ENCODE measurements at regions not wholly inside any gene's neighbourhood (a gene's known extent, or its start where the extent isn't known, plus 50 kb on each side); places are given as distances from the start of the nearest gene placed in this dataset.

- DNase-seq: no peak
- H3K36me3 ChIP-seq: no peaks in the 10 kb centered on the region
- H3K4me1 ChIP-seq: no peaks in the 10 kb centered on the region
- no peaks in the 10 kb centered on the region for H3K27me3 ChIP-seq
- intact Hi-C loops (cut with DNase I; ENCODE audit: low total_unique reads): no loop called here
- TF ChIP-seq CTCF (IDR thresholded peaks at IDR 0.05): no peak
- no peak for TF ChIP-seq POLR2AphosphoS5 (IDR thresholded peaks at IDR 0.05)
- no peak for TF ChIP-seq EP300 (IDR thresholded peaks at IDR 0.05; ENCODE audit: low read depth)
- TF ChIP-seq POLR2A (IDR thresholded peaks at IDR 0.05): no peak
- 77 to 79% methylated on average over 6 of the region's 6 CpGs for WGBS, 2 donors (ENCODE audit: low coverage in 1 of 2)
- H3K4me3 ChIP-seq: no peak overlapping the region
- H3K27ac ChIP-seq: no peak overlapping the region
- in situ Hi-C loops (cut with MboI; ENCODE audit: low pct_ligation_motif_present in 1 of 4, low pct_unique_long_range_greater_than_20kb in 1 of 4, low sequenced_read_pairs in 3 of 4): no loop called here
- H3K9me3 ChIP-seq: no peaks in the 10 kb centered on the region
These were observed 411.8 kb downstream of the FBXO15 start for GRCh38 chr18:73735836-73736235.

- 95 to 100% methylated on average over 3 to 4 of the region's 4 CpGs for WGBS, 2 donors (ENCODE audit: low coverage in 1 of 2)
- H3K9me3 ChIP-seq: no peaks in the 10 kb centered on the region
These were observed 413.8 kb downstream of the FBXO15 start for GRCh38 chr18:73733806-73734314.

GRCh38 chr18:73733376-73733775, 414.3 kb downstream of the FBXO15 start:
- in situ Hi-C loops (cut with MboI; ENCODE audit: low pct_ligation_motif_present in 1 of 4, low pct_unique_long_range_greater_than_20kb in 1 of 4, low sequenced_read_pairs in 3 of 4): no loop called here

More at GRCh38 chr18:73733806-73734314, 413.8 kb downstream of the FBXO15 start:
- Histone ChIP-seq H3K27ac (no peak overlapping the region), H3K36me3 (no peaks in the 10 kb centered on the region), H3K4me3 (no peak overlapping the region), H3K27me3 (no peaks in the 10 kb centered on the region), H3K4me1 (no peaks in the 10 kb centered on the region)
- in situ Hi-C loops (cut with MboI; ENCODE audit: low pct_ligation_motif_present in 1 of 4, low pct_unique_long_range_greater_than_20kb in 1 of 4, low sequenced_read_pairs in 3 of 4): no loop called here
- no peak for DNase-seq
- TF ChIP-seq POLR2AphosphoS5 (IDR thresholded peaks at IDR 0.05): no peak
- intact Hi-C loops (cut with DNase I; ENCODE audit: low total_unique reads): no loop called here

GRCh38 chr18:73728657-73729056, 419.0 kb downstream of the FBXO15 start:
- TF ChIP-seq EP300 (IDR thresholded peaks at IDR 0.05; ENCODE audit: low read depth) (no peak), POLR2AphosphoS5 (IDR thresholded peaks at IDR 0.05) (no peak), CTCF (IDR thresholded peaks at IDR 0.05) (no peak), POLR2A (IDR thresholded peaks at IDR 0.05) (no peak)
- Histone ChIP-seq H3K4me1 (no peaks in the 10 kb centered on the region), H3K9me3 (no peaks in the 10 kb centered on the region), H3K36me3 (no peaks in the 10 kb centered on the region), H3K27me3 (no peaks in the 10 kb centered on the region), H3K27ac (no peak overlapping the region), H3K4me3 (no peak overlapping the region)
- WGBS, 2 donors (ENCODE audit: low coverage in 1 of 2): 79% methylated on average over 2 of the region's 2 CpGs; no CpG with 5 or more reads in 1 of the 2 donors
- DNase-seq: no peak
- in situ Hi-C loops (cut with MboI; ENCODE audit: low pct_ligation_motif_present in 1 of 4, low pct_unique_long_range_greater_than_20kb in 1 of 4, low sequenced_read_pairs in 3 of 4): no loop called here
- intact Hi-C loops (cut with DNase I; ENCODE audit: low total_unique reads): no loop called here

More at GRCh38 chr18:73733376-73733775, 414.3 kb downstream of the FBXO15 start:
- TF ChIP-seq CTCF (IDR thresholded peaks at IDR 0.05) (no peak), POLR2AphosphoS5 (IDR thresholded peaks at IDR 0.05) (no peak), EP300 (IDR thresholded peaks at IDR 0.05; ENCODE audit: low read depth) (no peak)
- no peaks in the 10 kb centered on the region for H3K9me3 ChIP-seq
- H3K36me3 ChIP-seq: no peaks in the 10 kb centered on the region
- intact Hi-C loops (cut with DNase I; ENCODE audit: low total_unique reads): no loop called here
- H3K4me3 ChIP-seq: no peak overlapping the region
- no peaks in the 10 kb centered on the region for H3K4me1 ChIP-seq
- no peak for DNase-seq
- H3K27ac ChIP-seq: no peak overlapping the region
- no peaks in the 10 kb centered on the region for H3K27me3 ChIP-seq
- WGBS, 2 donors (ENCODE audit: low coverage in 1 of 2): 80 to 85% methylated on average over 4 of the region's 4 CpGs

- no peak overlapping the region for H3K27ac ChIP-seq
- intact Hi-C loops (cut with DNase I; ENCODE audit: low total_unique reads): no loop called here
- H3K9me3 ChIP-seq: no peaks in the 10 kb centered on the region
- no peak overlapping the region for H3K4me3 ChIP-seq
- no peak for DNase-seq
- H3K4me1 ChIP-seq: no peaks in the 10 kb centered on the region
- in situ Hi-C loops (cut with MboI; ENCODE audit: low pct_ligation_motif_present in 1 of 4, low pct_unique_long_range_greater_than_20kb in 1 of 4, low sequenced_read_pairs in 3 of 4): no loop called here
- no peaks in the 10 kb centered on the region for H3K36me3 ChIP-seq
- TF ChIP-seq POLR2A (IDR thresholded peaks at IDR 0.05) (no peak), CTCF (IDR thresholded peaks at IDR 0.05) (no peak), EP300 (IDR thresholded peaks at IDR 0.05; ENCODE audit: low read depth) (no peak), POLR2AphosphoS5 (IDR thresholded peaks at IDR 0.05) (no peak)
- no peaks in the 10 kb centered on the region for H3K27me3 ChIP-seq
These were observed 422.7 kb downstream of the FBXO15 start for GRCh38 chr18:73724958-73725357.

Measured in transverse colon (tissue), 4 donors.